BJ (cell line): ENCODE measurements at regions not wholly inside any gene's neighbourhood (a gene's known extent, or its start where the extent isn't known, plus 50 kb on each side); places are given as distances from the start of the nearest gene placed in this dataset.

ENCODE experiments used
- CTCF ChIA-PET: fragments of 350-600 bp; formaldehyde crosslinking; extraction: SDS; loops from one replicate; lab custom pipeline; 2021; ENCODE audit warnings: antibody characterized with exemption, inconsistent platforms; lab: Yijun Ruan, JAX
- POLR2A ChIA-PET: fragments of 300-600 bp; sonication (Branson Sonifier 250); formaldehyde crosslinking; extraction: SDS; loops from one replicate; lab custom pipeline; 2021; ENCODE audit warnings: antibody characterized with exemption; lab: Charles Lee
- DNase-seq: peaks from one replicate; pipeline ENCODE4 v3.0.0-alpha.2; 2011; ENCODE audit warnings: low read depth
- H3K27me3 ChIP-seq: 2 replicates; pipeline ENCODE4 v1.6.0; 2011; ENCODE audit warnings: low read length; ENCODE audit not compliant: control insufficient read depth, insufficient read depth
- H3K36me3 ChIP-seq: 2 replicates; pipeline ENCODE4 v1.5.1; 2011; ENCODE audit warnings: low read length; ENCODE audit not compliant: control insufficient read depth, insufficient read depth
- H3K4me3 ChIP-seq: 2 replicates; pipeline ENCODE4 v1.5.1; 2011; ENCODE audit warnings: low read depth, mild to moderate bottlenecking, control low read depth, low read length
- CTCF ChIP-seq: IDR thresholded peaks from 2 replicates; pipeline ENCODE4 v1.5.1; 2011; ENCODE audit warnings: low read depth, mild to moderate bottlenecking, control low read depth, inconsistent platforms, low read length, moderate library complexity; ENCODE audit not compliant: insufficient read depth

DNA sequence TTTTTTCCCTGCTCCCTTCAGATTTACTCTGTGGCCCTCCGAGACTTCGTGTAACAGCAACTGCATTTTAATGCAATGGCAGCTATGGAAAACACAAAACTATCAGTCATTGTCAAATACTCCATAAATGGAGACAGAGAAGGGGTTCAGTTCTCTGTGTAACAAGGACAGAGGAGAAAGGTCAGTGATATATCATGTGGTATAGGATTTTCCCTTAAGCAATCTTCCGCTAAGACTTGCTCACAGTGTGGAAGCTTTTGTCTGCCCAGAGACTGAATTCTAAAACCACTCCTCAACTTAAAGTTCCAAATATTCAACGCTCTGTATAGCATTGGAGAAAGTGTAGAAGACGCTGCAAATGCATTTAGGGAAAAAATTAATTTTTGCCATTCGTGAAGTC, 111.3 kb upstream of the EDNRB start:
- ChIA-PET CTCF (no interaction called here), POLR2A (no interaction called here)
- H3K27me3 ChIP-seq: no peaks in the 10 kb centered on the region

DNA sequence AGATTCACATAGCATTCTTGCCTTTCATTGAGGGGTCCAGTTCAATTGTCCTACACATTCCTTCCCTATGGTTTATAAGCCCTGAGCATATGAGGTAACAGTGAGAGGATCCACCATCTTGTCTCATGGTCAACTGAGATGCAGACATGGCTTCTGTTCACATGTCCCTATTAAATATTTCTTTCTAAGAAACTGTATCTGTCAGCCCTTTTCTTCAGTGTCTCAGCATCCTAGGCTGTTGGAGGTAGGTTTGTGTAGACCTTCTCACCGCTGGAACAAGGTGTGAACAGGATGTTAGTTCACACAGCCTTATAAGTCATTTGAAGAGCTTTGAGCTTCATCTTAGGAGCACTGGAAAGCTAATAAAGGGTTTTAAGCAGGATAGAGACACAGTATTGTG, 110.3 kb upstream of the EDNRB start:
- no peaks in the 10 kb centered on the region for H3K36me3 ChIP-seq
- DNase-seq: no peak
- POLR2A ChIA-PET: no interaction called here
- no peak overlapping the region for H3K4me3 ChIP-seq
- no peak for TF ChIP-seq CTCF
- CTCF ChIA-PET: no interaction called here
- H3K27me3 ChIP-seq: no peaks in the 10 kb centered on the region

More for the DNA sequence above, 111.3 kb upstream of the EDNRB start:
- Histone ChIP-seq H3K4me3 (no peak overlapping the region), H3K36me3 (no peaks in the 10 kb centered on the region)
- no peak for DNase-seq
- TF ChIP-seq CTCF: no peak

DNA sequence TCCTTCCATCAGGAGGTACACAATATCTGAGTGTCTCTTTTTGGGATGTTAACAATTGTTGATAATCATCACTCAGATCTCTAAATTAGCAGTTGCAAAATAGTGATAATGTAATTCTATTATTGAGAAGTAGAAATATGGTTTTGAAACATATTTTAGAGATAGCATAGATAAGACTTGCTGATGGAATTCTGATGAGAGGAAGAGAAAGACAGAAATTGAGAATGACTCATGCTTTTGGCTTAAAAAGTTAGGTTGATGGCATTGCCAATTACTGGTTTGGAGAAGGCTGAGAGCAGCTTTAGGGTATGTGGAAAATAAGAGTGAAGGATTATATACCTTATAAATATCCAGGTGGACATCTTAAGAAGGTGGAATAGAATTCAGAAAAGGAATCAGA, 106.4 kb upstream of the EDNRB start:
- no peak for TF ChIP-seq CTCF
- no peak for DNase-seq
- no peak overlapping the region for H3K4me3 ChIP-seq
- no peaks in the 10 kb centered on the region for H3K36me3 ChIP-seq
- ChIA-PET POLR2A (no interaction called here), CTCF (no interaction called here)
- H3K27me3 ChIP-seq: no peaks in the 10 kb centered on the region

DNA sequence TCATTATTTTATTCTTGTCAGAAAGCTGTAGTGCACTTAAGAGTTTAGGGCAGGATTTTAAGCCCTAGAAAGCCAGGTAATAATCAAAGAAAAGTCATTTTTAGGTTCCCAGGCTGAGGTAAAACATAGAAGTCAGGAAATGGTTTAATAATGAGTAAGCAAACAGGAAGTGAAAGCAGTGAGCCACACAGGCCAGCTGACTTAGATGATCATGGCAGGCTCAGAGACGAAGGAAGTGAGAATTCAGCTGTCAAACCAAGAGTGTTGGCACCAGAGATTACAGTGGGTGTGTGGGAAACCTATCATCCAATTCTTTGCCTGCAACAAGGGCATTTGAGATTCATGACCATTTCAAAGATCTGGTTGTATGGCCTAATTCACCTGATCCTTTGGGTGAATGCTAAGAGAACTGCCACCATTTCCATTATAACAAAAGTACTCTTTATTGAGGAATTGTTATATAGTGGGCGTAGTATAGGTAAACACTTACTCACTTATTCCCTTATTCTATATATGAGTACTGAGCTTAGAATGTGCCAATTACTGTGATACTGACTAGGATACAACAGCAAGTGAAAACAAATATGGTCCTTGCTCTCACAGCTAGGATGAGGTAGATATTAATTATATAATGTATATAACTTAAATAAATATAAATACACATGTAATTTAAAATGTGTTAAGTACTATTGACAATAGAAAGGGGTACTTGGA, 103.7 kb upstream of the EDNRB start:
- DNase-seq: no peak
- Histone ChIP-seq H3K36me3 (no peaks in the 10 kb centered on the region), H3K27me3 (no peaks in the 10 kb centered on the region), H3K4me3 (no peak overlapping the region)
- ChIA-PET POLR2A (no interaction called here), CTCF (interaction anchor here (1.7 kb wide), 1 partner anchor 11 kb away, joined by 6 read pairs; no protein-coding TSS in a partner anchor)
- TF ChIP-seq CTCF: no peak

DNA sequence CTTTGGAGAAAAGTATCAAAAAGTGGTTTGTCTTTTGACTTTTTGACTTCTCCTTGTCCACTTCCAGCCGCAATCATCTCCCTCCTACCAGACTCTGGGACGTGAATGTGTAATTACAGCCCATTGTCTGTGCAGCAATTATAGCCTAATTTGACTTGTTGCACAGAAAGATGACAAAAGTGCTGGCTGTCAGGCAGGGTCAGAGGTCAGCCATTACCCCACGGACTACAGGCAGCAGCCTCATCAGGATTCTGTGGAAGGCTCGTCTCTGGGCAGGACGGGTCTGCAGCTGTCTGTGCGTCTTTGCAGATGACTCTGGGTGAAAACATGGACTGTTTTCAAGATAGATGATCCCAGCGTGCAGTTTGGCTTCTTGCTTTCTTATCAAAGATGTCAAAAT, 102.2 kb upstream of the EDNRB start:
- Histone ChIP-seq H3K36me3 (no peaks in the 10 kb centered on the region), H3K27me3 (no peaks in the 10 kb centered on the region), H3K4me3 (no peak overlapping the region)
- no peak for DNase-seq
- CTCF ChIA-PET: no interaction called here
- POLR2A ChIA-PET: no interaction called here
- no peak for TF ChIP-seq CTCF
